Osteoblast (primary cell): ENCODE measurements at regions not wholly inside any gene's neighbourhood (a gene's known extent, or its start where the extent isn't known, plus 50 kb on each side); places are given as distances from the start of the nearest gene placed in this dataset.
A peak's percentile ranks its signal among the peaks of the same experiment; 100 is the strongest.

ENCODE experiments used
- DNase-seq: peaks from one replicate; pipeline ENCODE4 v3.0.0; 2011; ENCODE audit warnings: low spot score, mixed read lengths; ENCODE audit not compliant: insufficient read length; ENCODE audit errors: missing footprints
- H2AFZ ChIP-seq: 2 replicates; pipeline ENCODE4 v1.6.0; 2011; ENCODE audit warnings: mild to moderate bottlenecking, low read length
- H3K27ac ChIP-seq: 2 replicates; pipeline ENCODE4 v1.5.1; 2011; ENCODE audit warnings: mild to moderate bottlenecking, low read depth, low read length, moderate library complexity
- H3K27me3 ChIP-seq: 2 replicates; pipeline ENCODE4 v1.6.0; 2012; ENCODE audit warnings: mild to moderate bottlenecking, control low read depth, inconsistent platforms, low read length, moderate library complexity; ENCODE audit not compliant: insufficient read depth
- H3K36me3 ChIP-seq: 2 replicates; pipeline ENCODE4 v1.5.1; 2011; ENCODE audit warnings: mild to moderate bottlenecking, low read length, control low read depth, moderate library complexity; ENCODE audit not compliant: insufficient read depth
- H3K4me1 ChIP-seq: 2 replicates; pipeline ENCODE4 v1.5.1; 2011; ENCODE audit warnings: mild to moderate bottlenecking, low read length, control low read depth, moderate library complexity; ENCODE audit not compliant: insufficient read depth
- H3K4me2 ChIP-seq: 2 replicates; pipeline ENCODE4 v1.6.0; 2011; ENCODE audit warnings: mild to moderate bottlenecking, low read length; ENCODE audit not compliant: insufficient read depth
- H3K4me3 ChIP-seq: fragments of 200-600 bp; sonication (generic); 3 replicates; pipeline ENCODE4 v1.5.1; 2012; ENCODE audit warnings: mild to moderate bottlenecking, low read length, inconsistent platforms; ENCODE audit not compliant: insufficient read depth
- H3K79me2 ChIP-seq: 2 replicates; pipeline ENCODE4 v1.6.0; 2012; ENCODE audit warnings: mild to moderate bottlenecking, low read length, control low read depth, inconsistent platforms; ENCODE audit not compliant: insufficient read depth
- H3K9me3 ChIP-seq: 2 replicates; pipeline ENCODE4 v1.5.1; 2011; ENCODE audit warnings: low read depth, low read length, control low read depth
- H4K20me1 ChIP-seq: 2 replicates; pipeline ENCODE4 v1.6.0; 2012; ENCODE audit warnings: mild to moderate bottlenecking, low read length, control low read depth; ENCODE audit not compliant: insufficient read depth
- CTCF ChIP-seq: IDR thresholded peaks from 2 replicates; pipeline ENCODE4 v1.5.1; 2011; ENCODE audit warnings: mild to moderate bottlenecking, low read depth, low read length, moderate library complexity; ENCODE audit errors: extremely low read depth

DNA sequence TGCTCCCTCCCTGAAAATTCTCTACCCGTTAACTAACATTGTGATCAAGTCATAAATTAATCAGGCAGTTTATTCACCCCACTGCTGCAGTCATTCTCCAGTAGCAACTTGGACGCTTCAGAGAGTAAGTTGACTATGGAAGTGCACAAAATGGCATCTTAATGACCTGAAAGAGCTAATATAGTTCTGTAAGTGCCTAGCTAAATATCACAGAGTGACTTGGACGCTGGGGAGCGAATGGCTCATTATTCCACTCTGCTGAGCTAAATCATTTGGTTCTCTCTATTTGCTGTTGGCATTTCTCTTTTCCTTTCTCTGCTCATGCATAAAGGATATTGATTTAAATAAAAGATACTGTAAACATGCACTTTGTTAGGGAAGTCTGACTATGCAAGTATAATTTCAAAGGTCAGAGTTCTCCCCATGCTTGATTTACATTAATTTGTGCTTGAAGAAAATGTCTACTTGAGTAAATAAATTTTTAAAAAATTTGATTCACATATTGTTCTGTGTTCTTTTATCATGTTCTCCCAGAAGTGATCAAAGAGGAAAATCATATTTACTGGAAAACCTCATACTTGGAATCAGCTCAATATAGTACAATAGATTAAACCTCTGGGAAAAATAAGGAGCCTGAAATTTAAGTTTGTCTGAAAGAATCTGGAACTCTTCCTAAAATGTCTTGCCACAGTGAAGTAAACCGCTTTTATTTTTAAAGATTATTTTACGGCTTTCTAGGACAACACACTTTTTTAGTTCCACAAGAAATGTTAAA, 169.5 kb upstream of the HAPLN1 start:
- Histone ChIP-seq H3K4me1 (no peaks in the 10 kb centered on the region), H3K9me3 (no peaks in the 10 kb centered on the region), H3K27me3 (no peaks in the 10 kb centered on the region), H3K36me3 (no peaks in the 10 kb centered on the region), H3K27ac (no peak overlapping the region), H3K4me2 (no peak overlapping the region), H3K4me3 (no peak overlapping the region), H2AFZ (no peak overlapping the region), H3K79me2 (no peaks in the 10 kb centered on the region), H4K20me1 (no peaks in the 10 kb centered on the region)
- DNase-seq: no peak
- no peak for TF ChIP-seq CTCF

- peak; percentile 52 for DNase-seq
- H3K27me3 ChIP-seq: no peaks in the 10 kb centered on the region
- H2AFZ ChIP-seq: peak overlapping the region; percentile 32
Observed at GRCh38 chr5:83877911-83878706, 157.5 kb upstream of the HAPLN1 start.

DNA sequence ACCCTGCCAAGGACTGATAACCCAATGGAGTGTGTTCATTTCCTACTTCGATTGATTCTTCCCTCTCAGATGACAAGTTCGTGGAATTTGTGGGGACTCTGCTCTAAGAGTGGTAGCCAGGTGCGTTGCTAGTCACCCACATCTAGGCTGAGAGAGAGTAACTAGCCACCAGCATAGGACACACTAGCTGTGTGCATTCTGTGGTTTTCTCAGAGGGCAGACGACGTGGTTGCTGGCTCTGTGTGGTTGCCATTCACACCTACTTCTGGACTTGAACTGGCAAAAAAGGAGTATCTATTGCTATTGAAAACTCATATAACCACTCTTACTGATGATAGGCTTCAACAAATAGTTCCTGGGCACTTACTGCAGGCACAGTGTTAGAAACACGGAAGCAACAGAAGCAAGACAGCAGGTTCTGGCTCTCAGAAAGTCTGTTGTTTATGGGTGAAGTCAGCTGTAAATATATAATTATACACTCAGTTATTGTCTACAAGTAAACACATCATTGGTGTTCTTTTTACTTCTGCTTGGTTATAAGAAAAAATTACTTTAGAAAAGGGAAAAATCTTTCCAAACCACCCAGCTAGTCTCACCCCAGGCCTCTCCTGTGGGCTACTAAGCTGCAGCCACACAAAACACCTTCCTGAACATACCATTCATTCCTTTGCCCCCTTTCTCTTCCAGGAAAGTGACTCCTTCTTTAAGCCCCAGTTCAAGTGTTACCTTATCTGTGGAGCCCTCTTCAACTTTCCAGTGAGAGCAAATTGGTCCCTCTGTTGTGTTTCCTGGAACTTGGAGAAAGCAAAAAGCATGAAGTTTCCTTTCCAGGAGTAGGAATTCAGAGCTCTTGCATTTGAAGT, 151.1 kb upstream of the HAPLN1 start:
- Histone ChIP-seq H4K20me1 (no peaks in the 10 kb centered on the region), H3K36me3 (no peaks in the 10 kb centered on the region), H3K4me2 (no peak overlapping the region), H3K4me1 (no peaks in the 10 kb centered on the region), H3K27me3 (no peaks in the 10 kb centered on the region), H3K79me2 (no peaks in the 10 kb centered on the region), H3K27ac (no peak overlapping the region), H3K9me3 (no peaks in the 10 kb centered on the region), H2AFZ (peak overlapping the region; percentile 17), H3K4me3 (no peak overlapping the region)
- no peak for DNase-seq
- no peak for TF ChIP-seq CTCF

More at GRCh38 chr5:83877911-83878706, 157.5 kb upstream of the HAPLN1 start:
- Histone ChIP-seq H3K36me3 (no peaks in the 10 kb centered on the region), H3K4me3 (no peak overlapping the region), H4K20me1 (no peaks in the 10 kb centered on the region), H3K79me2 (no peaks in the 10 kb centered on the region), H3K27ac (no peak overlapping the region), H3K4me2 (peak overlapping the region; percentile 6), H3K9me3 (no peaks in the 10 kb centered on the region), H3K4me1 (peaks cover 12% of the 10 kb centered on the region)
- TF ChIP-seq CTCF: no peak
